ENCODE measurements at regions not wholly inside any gene's neighbourhood (a gene's known extent, or its start where the extent isn't known, plus 50 kb on each side); places are given as distances from the start of the nearest gene placed in this dataset.
"Not testable (repeated sequence)": the region's sequence is repeated elsewhere in the genome, so short reads cannot be mapped to it uniquely, and the experiment has no call there.

DNA sequence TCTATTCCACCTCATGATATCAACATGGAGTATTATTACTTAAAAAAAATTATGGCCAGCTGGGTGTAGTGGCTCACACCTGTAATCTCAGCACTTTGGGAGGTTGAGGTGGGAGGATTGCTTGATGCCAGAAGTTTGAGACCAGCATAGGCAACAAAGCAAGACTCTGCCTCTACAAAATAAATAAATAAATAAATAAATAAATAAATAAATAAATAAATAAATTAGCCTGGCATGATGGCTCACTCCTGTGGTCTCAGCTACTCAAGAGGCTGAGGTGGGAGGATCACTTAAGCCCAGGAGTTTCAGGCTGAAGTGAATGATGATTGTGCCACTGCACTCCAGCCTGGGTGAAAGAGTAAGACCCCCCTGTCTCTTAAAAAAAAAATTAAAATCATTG, 350.8 kb downstream of the VRK1 start:
- not testable (repeated sequence) for DNase-seq (ENCODE audit: low read depth)

DNA sequence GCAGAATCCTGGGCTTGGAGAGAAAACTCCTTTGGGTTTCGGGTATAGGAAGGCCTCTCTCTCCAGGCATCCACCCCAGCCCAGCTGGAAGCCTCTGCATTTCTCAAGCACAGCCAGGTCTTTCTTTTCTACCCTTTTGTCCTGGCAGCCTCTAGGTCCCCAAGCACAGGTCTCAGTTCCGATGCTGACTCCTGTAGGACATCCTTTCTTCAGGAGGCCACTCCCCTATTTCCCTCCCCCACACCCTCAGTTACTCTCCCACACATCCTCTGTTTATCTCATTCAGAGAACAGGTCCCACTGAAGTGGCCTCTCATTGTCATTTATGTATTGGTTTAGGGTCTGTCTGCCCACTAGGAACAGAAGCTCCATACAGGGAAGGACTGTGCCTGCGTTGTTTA, 352.6 kb downstream of the VRK1 start:
- no peak for DNase-seq (ENCODE audit: low read depth)

DNA sequence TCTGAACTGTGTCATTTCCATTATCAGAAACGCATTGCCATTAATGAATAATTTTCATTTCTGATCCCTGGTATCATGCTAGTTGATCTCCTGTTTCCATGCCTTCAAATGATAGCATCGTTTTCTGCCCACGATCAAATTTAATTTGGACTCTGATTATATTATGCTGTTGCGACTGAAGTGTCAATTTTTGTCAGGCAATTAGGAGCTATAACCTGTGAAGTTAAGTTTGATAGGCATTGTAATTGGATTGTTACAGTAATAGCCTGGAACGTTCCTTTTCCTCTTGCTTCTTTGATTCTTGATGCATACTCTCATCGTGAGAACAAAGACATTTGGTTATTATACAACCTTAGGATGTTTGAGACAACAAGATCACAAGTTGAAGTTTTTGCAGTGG, 356.3 kb downstream of the VRK1 start:
- DNase-seq (ENCODE audit: low read depth): no peak

DNA sequence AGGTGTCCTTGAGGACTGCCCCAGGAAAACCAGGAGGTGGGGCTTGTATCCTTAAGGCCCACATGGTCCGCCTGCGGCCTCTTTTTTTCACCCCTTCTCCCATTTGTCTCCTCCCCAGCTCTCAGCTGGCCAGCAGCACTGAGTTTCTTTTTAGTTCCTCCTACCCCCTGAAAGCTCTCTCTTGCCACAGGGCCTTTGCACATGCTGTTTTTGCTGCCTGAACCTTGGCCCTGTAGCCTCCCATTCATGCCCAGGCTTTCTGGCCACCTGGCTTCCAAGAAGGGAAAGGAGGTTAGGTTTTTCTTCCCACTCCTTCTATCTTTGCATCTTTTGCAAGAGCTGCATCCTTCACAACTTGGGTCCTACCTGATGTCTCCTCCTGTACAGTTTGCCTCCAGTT, 358.1 kb downstream of the VRK1 start:
- no peak for DNase-seq (ENCODE audit: low read depth)

DNA sequence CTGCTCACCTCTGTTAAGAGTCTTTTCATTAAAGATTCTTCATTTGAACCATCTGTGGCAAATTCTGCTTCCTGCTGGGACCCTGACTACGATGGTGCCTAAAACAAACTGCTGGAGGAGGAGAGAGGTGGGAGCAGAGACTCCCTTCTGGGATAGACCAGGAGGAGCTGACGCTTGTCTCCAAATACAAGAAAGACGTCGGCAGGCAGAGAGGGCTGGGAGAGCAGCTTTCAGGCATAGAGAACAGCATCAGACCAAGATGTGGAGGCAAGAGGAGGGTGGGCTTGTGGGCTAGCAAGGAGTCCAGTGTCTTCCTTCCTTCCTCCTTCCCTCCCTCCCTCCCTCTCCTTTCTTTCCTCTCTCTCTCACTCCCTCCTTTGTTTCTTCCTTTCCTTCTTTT, 358.6 kb downstream of the VRK1 start:
- DNase-seq (ENCODE audit: low read depth): no peak

DNA sequence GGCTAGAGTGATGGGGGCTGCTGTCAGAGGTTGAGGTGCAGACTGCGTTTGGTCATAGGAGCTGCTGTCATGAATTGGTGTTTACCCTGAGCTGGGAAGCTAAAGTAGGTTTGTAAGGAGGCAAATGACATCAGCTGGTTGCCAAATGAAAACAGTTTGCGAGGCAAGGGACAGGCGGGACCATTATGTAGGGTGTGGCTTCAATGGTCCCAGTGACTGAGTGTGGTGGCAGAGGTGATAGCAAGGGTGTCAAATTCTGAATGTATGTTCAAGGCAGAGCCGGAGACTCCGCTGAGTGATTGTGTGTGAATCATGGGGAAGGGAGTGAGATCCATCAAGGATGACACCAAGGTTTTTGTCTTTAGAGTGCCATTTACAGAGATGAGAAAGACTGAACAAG, 359.5 kb downstream of the VRK1 start:
- no peak for DNase-seq (ENCODE audit: low read depth)

DNA sequence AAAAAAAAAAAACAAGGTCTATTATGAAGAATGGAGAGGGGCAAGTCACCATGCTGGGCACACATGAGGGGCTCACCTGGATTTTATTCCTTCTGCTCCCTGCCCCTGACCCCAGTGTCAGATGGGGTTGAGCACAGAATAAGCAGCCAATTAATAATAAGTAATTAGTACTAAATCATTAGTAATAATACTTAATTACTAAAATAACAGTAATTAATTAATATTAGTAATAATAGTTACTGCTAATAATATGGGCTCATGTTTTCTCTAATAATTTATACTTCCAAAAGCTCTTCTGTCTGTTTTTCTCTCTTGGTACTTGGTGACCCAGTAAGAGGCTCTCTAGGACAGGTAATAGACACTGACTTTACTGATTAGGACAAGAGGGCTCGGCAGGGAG, 360.9 kb downstream of the VRK1 start:
- no peak for DNase-seq (ENCODE audit: low read depth)

DNA sequence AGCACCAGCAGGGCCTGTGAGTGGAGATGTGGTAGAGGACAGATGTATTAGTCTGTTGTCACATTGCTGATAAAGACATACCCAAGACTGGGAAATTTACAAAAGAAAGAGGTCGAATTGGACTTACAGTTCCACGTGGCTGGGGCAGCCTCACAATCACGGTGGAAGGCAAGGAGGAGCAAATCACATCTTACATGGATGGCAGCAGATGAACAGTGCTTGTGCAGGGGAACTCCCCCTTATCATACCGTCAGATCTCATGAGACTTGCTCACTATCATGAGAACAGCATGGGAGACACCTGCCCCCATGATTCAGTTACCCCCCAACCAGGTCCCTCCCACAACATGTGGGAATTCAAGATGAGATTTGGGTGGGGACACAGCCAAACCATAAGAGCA, 361.9 kb downstream of the VRK1 start:
- no peak for DNase-seq (ENCODE audit: low read depth)

DNA sequence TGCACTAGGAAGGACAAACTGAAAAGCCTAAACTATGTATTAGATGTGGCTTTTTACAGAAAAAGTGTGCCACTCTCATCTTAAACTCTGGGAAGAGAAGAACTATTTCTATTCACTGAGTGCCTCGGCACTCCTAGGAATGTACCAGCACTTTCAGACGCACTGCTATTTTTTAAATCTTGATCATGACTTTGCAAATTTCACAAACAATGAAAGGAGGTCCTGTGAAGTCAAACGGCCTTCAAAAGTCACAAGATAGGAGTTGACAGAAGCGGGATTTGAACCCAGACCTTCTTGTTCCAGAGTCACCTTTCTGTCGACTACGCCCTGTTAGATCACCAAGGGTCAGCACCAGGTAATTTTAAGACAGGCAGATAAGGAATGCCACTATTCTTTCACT, 365.4 kb downstream of the VRK1 start:
- DNase-seq (ENCODE audit: low read depth): no peak

DNA sequence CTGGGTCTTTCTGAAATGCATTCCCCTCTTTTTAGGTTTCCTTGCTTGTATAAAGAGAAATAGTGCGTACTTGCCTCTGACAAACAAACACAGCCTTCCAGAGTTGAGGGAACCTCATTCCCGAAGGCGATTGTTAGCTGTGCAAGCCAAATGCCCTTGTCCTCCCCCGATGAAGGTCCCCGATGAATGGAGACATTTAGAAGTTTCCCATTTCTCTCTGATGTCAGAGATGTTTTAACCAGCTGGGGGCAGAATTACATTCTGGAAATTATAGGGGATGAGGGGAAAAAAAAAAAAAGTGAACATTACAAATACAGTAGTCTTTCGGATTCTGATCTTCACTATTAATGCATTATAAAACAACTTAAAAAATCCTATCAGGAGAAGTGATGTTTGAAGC, 366.8 kb downstream of the VRK1 start:
- no peak for DNase-seq (ENCODE audit: low read depth)

DNA sequence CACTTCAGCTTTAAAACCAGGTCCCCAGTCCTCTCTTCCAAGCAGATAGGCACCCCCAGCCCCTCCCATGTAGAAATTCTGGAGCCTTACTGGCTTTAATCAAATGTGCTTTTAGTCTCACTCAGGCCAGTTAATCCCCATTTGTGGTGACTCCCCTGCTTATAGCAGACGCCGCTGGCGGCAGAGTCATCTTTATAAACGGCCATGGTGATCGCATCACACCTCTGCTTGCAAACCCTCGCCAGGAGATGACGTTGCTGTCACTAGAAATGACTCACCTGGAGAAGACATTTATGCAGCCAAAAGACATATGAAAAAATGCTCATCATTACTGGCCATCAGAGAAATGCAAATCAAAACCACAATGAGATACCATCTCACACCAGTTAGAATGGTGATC, 369.3 kb downstream of the VRK1 start:
- no peak for DNase-seq (ENCODE audit: low read depth)

DNA sequence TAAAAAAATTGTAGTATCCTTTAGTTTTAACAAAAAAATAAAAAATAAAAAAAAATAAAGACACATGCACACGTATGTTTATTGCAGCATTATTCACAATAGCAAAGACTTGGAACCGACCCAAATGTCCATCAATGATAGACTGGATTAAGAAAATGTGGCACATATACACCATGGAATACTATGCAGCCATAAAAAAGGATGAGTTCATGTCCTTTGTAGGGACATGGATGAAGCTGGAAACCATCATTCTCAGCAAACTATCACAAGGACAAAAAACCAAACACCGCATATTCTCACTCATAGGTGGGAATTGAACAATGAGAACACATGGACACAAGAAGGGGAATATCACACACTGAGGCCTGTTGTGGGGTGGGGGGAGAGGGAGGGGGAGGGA, 370.4 kb downstream of the VRK1 start:
- not testable (repeated sequence) for DNase-seq (ENCODE audit: low read depth)

DNA sequence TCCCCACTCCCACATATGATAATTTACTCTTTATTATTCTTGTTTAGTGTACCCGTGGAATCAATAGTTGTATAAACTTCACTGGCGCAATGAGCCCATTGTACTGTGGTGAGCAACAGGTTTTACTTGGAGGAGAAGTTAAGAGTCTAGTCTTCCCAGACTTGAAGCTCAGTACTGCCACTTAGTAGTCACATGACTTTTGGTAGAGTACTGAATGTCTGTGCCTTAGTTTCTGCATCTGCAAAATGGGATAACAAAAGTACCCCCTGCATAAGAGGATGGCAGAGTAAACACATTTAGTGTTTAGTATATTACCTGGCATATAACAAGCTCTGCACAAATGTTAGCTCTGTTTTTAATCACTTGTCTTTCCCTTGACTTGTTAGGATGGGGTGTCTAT, 375.5 kb downstream of the VRK1 start:
- no peak for DNase-seq (ENCODE audit: low read depth)

DNA sequence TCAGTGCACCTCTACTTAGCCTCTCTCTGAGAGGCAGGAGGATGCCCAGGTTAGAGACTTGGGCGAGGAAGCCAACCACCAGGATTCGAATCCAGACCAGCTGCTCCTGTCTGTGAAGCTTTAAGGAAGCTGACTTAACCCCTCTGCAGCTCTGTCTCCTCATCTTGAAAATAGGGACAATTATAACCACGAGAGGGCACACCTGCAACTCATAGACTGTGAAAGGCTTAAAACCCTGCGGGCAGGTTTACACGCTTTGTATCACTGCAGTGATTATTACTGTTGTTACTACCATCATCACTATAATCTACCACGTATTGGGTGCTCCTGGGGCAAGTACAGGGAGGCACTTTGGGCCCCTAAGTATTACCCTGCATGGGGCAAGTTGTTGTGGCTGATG, 379.8 kb downstream of the VRK1 start:
- DNase-seq (ENCODE audit: low read depth): no peak

DNA sequence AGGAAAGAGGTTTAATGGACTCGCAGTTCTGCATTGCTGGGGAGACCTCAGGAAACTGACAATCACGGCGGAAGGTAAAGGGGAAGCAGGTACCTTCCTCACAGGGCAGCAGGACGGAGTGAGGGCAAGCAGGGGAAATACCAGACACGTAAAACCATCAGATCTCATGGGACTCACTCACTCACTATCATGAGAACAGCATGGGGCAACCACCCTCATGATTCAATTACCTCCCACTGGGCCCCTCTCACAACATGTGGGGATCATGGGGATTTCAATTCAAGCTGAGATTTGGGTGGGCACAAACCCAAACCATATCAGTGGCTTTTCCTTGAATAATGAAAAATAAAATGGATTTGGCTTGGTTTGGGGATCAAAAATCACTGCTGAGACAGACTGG, 380.5 kb downstream of the VRK1 start:
- no peak for DNase-seq (ENCODE audit: low read depth)

DNA sequence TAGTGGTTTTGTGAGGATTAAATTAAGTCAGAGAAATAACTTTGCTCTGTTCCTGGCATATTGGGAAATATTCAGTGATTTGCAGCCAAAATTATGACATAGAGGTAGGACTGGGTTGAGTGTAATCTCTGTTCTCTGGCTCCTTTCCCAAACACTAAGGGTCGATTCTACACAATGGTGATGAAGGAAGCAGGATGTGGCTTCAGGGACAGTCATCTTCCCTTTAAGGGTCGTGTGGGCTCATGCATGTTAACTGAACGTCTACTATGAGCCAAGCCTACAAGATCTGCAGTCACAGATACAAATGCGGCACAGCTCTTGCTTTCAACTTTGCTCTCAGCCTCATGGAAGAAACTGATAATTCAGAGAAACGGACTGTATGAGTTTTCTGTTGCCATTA, 381.6 kb downstream of the VRK1 start:
- no peak for DNase-seq (ENCODE audit: low read depth)

DNA sequence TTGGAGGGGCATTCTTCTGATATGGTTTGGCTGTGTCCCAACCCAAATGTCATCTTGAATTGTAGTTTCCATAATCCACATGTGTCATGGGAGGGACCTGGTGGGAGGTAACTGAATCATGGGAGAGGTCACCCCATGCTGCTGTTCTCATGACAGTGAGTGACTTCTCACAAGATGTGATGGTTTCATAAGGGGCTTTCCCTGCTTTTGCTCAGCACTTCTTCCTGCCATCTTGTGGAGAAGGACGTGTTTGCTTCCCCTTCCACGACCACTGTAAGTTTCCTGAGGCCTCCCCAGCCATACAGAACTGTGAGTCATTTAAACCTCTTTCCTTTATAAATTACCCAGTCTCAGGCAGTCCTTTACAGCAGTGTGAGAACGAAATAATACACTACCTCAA, 382.4 kb downstream of the VRK1 start:
- DNase-seq (ENCODE audit: low read depth): no peak

DNA sequence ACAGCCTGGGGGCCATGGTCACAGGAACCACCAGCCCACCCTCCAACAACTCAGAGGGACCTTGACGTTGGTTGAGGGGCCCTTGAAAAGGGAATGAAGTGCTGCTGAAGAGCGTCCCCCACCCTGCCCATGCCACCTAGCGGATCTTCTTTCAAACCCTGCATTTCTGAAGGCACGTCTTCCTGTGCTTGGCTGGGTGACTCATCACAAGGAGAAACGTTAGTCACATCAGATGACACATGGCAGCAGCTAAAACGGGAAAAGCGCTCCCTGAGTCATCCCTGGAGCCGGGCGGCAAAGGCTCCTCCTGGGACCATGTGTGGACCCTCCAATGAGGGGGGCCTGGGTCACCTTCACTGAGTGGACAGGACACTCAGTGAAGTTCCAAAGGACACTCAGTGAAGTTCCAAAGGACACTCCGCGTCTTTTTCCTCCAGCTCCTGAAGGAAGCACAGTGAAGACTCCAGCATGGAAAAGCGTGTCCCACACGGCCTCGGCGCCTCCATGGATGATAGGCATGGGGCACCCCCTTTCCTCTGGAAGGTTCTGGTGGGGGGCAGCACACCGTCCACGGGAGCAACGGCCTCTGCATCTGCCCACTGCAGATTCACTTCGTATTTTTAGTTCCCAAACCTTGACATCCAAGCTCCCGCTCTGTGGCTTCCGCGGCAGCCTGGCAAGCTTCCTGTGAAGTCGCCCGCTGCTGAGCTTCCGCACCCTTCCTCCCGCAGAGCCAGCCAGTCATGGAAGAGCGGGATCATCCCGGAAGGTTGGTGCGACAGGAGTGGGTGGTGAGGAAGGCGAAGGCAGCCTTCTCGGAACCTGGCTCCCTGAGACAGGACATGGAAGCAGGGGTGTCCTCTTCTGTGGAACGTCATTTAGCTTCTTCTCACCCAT, 383.4 kb downstream of the VRK1 start:
- DNase-seq (ENCODE audit: low read depth): no peak

DNA sequence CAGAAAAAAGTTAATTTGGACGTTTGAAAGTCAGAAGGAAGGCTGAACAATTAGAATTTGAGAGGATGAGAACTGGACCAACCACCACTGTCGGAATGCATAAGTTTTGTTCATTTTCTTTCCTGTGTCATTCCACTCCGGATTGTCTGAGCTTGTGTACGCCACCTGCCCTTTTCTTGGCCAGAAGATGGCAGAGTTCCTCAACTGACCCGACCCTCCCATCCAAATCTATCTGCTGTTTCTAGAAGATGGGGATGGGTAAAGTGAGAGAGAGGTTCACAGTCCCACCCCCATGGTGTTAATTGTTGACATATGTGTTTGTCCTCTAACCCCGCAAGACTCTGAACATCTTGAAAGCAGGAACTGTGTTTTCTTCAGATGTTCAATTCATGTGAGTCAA, 388.0 kb downstream of the VRK1 start:
- DNase-seq (ENCODE audit: low read depth): no peak

DNA sequence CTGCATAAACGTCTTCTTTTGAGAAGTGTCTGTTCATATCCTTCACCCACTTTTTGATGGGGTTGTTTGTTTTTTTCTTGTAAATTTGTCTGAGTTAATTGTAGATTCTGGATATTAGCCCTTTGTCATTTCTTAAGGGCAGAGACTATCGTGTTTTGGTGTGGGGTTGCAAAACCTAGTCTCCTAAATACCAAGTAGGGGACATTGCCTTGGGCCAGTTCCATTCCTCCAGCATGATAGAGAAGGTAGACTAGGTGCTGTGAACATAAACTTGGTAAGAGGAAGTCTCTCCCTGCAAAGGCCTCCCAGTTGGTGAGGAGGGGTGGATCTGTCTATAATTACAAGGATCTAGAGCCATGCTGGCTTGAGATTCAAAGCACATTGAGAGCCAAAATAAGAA, 390.7 kb downstream of the VRK1 start:
- no peak for DNase-seq (ENCODE audit: low read depth)

DNA sequence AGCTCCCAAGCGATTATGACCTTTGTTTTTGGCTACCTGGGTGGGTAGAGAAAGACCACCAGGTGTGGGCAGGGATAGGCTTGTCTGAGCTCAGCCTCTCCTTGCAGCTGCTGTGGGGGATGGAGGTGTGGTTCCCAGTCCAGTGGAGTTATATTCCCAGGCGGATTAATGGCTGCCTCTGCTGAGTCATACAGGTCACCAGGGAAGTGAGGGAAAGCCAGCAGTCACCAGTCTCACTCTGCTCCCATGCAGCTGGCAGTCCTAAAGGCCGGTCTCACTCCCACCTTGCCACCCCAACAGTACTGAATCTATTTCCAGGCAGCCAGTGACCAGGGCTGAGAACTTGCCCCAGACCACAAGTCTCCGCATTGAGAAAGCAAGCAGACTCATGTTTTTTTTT, 399.2 kb downstream of the VRK1 start:
- DNase-seq (ENCODE audit: low read depth): no peak

DNA sequence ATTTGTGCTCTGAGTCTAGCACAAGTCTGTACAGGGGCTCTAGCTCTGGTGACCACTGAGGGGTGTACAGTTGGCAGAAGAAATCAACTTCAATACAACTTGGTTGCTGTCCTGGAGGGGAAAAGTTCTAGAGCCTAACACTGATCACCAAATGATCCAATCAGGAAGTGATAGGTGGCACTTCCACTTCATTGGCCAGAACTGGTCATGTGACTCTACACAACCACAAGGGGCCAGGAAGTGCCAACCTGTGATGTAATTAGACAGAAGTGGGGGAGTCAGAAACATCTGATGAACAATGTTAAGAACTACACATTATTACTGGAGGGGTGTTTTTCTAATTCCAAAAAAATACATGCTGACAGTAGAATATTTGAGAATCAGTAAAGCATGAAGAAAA, 401.6 kb downstream of the VRK1 start:
- no peak for DNase-seq (ENCODE audit: low read depth)

DNA sequence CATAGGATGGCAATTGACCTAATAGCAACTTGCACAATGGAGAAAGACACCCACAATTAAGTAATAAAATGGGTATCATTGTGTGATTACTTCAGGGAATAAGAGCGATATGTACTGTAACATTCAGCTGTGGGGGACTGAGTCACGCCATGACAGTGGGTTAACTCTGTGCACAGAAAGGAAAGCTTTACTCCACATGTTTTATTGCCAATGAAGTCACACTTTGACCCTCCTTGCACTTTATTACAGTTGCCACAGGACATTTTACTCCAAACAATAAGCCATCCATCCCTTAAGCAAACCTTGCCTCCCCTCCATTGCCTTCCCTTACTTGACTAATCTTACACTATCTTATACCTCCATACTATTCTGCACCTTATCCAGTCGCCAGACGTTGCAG, 403.1 kb downstream of the VRK1 start:
- DNase-seq (ENCODE audit: low read depth): no peak

DNA sequence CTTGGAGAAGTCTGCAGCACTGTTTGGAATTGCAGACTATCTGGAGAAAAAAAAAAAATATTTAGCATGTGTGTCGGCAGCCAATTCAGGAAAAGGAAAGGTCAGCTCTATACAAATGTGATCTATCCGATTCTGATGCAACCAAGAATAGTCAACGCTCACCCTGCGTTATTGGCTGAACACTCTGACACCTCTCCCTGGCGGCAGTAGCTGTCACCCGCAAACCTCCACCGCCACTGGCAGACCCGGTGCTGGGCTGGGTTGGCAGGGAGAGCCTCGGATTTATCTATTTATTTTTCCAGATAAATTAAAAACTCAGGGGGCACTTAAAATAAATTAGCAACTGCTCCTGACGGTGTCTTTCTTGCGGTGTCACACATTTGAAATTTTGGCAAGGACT, 409.7 kb downstream of the VRK1 start:
- no peak for DNase-seq (ENCODE audit: low read depth)

Data from T-helper 22 cell (primary cell).